ENCODE measurements at regions not wholly inside any gene's neighbourhood (a gene's known extent, or its start where the extent isn't known, plus 50 kb on each side); places are given as distances from the start of the nearest gene placed in this dataset.

DNA sequence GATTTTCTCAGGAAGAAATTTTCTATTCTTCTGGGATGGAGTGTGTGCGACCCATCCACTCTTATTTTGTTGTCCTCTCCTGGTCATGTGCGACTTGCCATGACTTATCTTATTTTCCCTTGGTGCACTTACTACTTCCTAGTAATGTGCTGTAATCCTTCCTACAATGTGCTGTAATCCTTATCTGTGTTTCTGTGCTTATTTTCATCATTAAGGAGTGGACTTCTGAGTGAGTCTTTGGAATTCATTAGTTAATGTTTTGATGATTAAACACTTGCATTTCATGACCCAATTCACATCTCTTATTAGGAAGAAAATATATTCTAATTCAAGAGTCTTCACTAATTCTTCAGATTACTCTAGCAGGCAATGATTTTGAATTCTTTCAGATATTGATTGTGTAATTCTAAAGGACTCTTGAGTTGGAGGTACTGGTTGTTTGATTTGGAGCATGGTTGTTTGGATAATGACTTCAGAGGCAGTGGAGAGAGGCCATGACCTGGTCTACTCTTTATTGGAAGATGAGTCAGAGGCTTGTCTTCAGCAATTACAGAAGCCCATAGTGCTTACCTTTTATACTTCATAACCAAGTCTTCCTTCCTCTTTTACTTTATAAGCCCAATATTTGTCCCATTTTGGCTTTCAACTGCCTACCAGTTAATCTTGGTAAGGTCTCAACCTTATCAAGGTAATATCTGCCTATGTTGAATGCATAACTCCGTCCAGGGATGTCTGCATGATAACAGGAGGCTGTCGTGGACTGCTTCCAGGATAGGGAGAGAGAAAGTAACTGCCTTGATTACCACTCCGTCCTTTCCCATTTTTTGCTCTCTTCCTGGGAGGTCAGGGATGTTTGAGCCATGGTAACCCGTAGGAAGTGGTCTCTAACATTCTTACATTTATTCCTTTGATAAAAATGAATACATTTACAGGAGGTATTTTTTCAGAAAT, 278.3 kb upstream of the SP8 start:
- TF ChIP-seq, protein P1, sequence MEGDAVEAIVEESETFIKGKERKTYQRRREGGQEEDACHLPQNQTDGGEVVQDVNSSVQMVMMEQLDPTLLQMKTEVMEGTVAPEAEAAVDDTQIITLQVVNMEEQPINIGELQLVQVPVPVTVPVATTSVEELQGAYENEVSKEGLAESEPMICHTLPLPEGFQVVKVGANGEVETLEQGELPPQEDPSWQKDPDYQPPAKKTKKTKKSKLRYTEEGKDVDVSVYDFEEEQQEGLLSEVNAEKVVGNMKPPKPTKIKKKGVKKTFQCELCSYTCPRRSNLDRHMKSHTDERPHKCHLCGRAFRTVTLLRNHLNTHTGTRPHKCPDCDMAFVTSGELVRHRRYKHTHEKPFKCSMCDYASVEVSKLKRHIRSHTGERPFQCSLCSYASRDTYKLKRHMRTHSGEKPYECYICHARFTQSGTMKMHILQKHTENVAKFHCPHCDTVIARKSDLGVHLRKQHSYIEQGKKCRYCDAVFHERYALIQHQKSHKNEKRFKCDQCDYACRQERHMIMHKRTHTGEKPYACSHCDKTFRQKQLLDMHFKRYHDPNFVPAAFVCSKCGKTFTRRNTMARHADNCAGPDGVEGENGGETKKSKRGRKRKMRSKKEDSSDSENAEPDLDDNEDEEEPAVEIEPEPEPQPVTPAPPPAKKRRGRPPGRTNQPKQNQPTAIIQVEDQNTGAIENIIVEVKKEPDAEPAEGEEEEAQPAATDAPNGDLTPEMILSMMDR (IDR thresholded peaks at IDR 0.05; ENCODE audit: extremely low read depth in 1 of 2, insufficient read depth in 1 of 2, low read depth in 1 of 2, low read length in 2 of 2) = no peak
- TF ChIP-seq POLR2A (IDR thresholded peaks at IDR 0.05; ENCODE audit: low read depth, low read length) (no peak), EZH2 (IDR thresholded peaks at IDR 0.05; ENCODE audit: borderline replicate concordance, low read depth, low read length, severe bottlenecking) (no peak), POLR2AphosphoS5 (IDR thresholded peaks at IDR 0.05; ENCODE audit: insufficient read depth, low read depth, low read length) (no peak), FOS (IDR thresholded peaks at IDR 0.05; ENCODE audit: borderline replicate concordance, insufficient read depth, low read length) (no peak), GATA2 (IDR thresholded peaks at IDR 0.05; ENCODE audit: insufficient read depth, insufficient read length, low read depth, low read length) (no peak)

Data from endothelial cell of umbilical vein (primary cell).